HCT116 (cell line): ENCODE measurements at regions not wholly inside any gene's neighbourhood (a gene's known extent, or its start where the extent isn't known, plus 50 kb on each side); places are given as distances from the start of the nearest gene placed in this dataset.

Source experiments
- ATAC-seq: fragments of 200-7000 bp; cut with Tn5 transposase; 2 replicates; pipeline ENCODE4 v1.9.1; 2020; ENCODE audit warnings: mild to moderate bottlenecking, moderate library complexity
- BruUV-seq: library from RNA; stranded (reverse); fragments of 400-500 nt; replicated peaks from 2 replicates; lab custom pipeline; 2021; lab: Mats Ljungman, UMichigan
- CTCF ChIA-PET: fragments of 300-600 bp; sonication (Branson Sonifier 250); formaldehyde crosslinking; loops from one replicate; lab custom pipeline; 2021; ENCODE audit warnings: antibody characterized with exemption; lab: Charles Lee
- POLR2A ChIA-PET: fragments of 300-600, 350-600 bp; sonication (Branson Sonifier 250); formaldehyde crosslinking; loops from one replicate; lab custom pipeline; 2021; ENCODE audit warnings: antibody characterized with exemption; lab: Charles Lee
- RAD21 ChIA-PET, 2 experiments: fragments of 300-600 bp; sonication (Branson Sonifier 250); formaldehyde crosslinking; loops; one replicate each; lab custom pipeline; 2023; ENCODE audit warnings: low total read pairs in 2 of 2; ENCODE audit not compliant: uncharacterized antibody in 2 of 2, unreplicated experiment in 2 of 2, low non-redundant PET in 1 of 2; lab: Charles Lee
- DNase-seq: peaks from one replicate; pipeline ENCODE4 v3.0.0-alpha.2; 2010; ENCODE audit warnings: low read depth, low spot score
- H2AFZ ChIP-seq: fragments of 200-600 bp; shearing (Covaris generic), sonication (generic); 2 replicates; pipeline ENCODE4 v1.6.1; 2017; ENCODE audit warnings: low read depth, mixed run types, mixed read lengths, antibody characterized with exemption, low read length; ENCODE audit not compliant: poor library complexity, severe bottlenecking
- H3K27ac ChIP-seq: 2 replicates; pipeline ENCODE4 v1.5.1; 2012; ENCODE audit warnings: low read depth, low read length
- H3K27me3 ChIP-seq: fragments of 200-600 bp; sonication (generic); 2 replicates; pipeline ENCODE4 v1.6.1; 2016; ENCODE audit warnings: mixed run types, low read length, mixed read lengths; ENCODE audit not compliant: insufficient read depth
- H3K36me3 ChIP-seq, 2 experiments: fragments of 200-500 bp in 1 of 2; fragments of 200-600 bp in 1 of 2; sonication (Bioruptor generic) in 1 of 2; sonication (generic) in 1 of 2; 2 replicates each; pipeline versions ENCODE4 v1.5.1 to v1.6.1; 2014 to 2016; ENCODE audit warnings: low read length in 2 of 2, inconsistent platforms in 1 of 2, mixed read lengths in 1 of 2, mixed run types in 1 of 2; ENCODE audit not compliant: insufficient read depth in 2 of 2, control insufficient read depth in 1 of 2
- H3K4me1 ChIP-seq, 2 experiments: fragments of 200-600 bp in 1 of 2; sonication (generic) in 1 of 2; 2 replicates each; pipeline versions ENCODE4 v1.5.1 to v1.6.1; 2012 to 2017; ENCODE audit warnings: low read length in 2 of 2, inconsistent platforms in 1 of 2, mild to moderate bottlenecking in 1 of 2, mixed read lengths in 1 of 2, mixed run types in 1 of 2, moderate library complexity in 1 of 2; ENCODE audit not compliant: insufficient read depth in 2 of 2, control insufficient read depth in 1 of 2
- H3K4me2 ChIP-seq: fragments of 200-600 bp; sonication (generic); 2 replicates; pipeline ENCODE4 v1.6.1; 2017; ENCODE audit warnings: mixed run types, low read length, mixed read lengths
- H3K4me3 ChIP-seq, 2 experiments: fragments of 200-600 bp in 1 of 2; sonication (generic) in 1 of 2; replicated peaks in 1 of 2; 2 replicates each; pipeline ENCODE4 v1.5.1; 2011 to 2016; ENCODE audit warnings: low read length in 2 of 2, control low read depth in 1 of 2, low read depth in 1 of 2, mild to moderate bottlenecking in 1 of 2, mixed read lengths in 1 of 2, mixed run types in 1 of 2
- H3K79me2 ChIP-seq: fragments of 200-600 bp; sonication (generic); 2 replicates; pipeline ENCODE4 v1.6.1; 2017; ENCODE audit warnings: mild to moderate bottlenecking, mixed run types, low read length, moderate library complexity, mixed read lengths; ENCODE audit not compliant: insufficient read depth
- H3K9ac ChIP-seq: fragments of 200-600 bp; sonication (generic); 2 replicates; pipeline ENCODE4 v1.6.1; 2016; ENCODE audit warnings: low read length, mixed read lengths
- H3K9me2 ChIP-seq: fragments of 200-600 bp; sonication (generic), shearing (Covaris generic); 2 replicates; pipeline ENCODE4 v1.6.1; 2017; ENCODE audit warnings: mixed run types, mild to moderate bottlenecking, moderate library complexity; ENCODE audit not compliant: insufficient read depth
- H3K9me3 ChIP-seq, 2 experiments: fragments of 200-500 bp in 1 of 2; fragments of 200-600 bp in 1 of 2; sonication (Bioruptor generic) in 1 of 2; sonication (generic) in 1 of 2; 2 replicates each; pipeline ENCODE4 v1.6.1; 2014 to 2017; ENCODE audit warnings: low read length in 2 of 2, mixed read lengths in 2 of 2, inconsistent platforms in 1 of 2, low read depth in 1 of 2, mild to moderate bottlenecking in 1 of 2, mixed run types in 1 of 2, moderate library complexity in 1 of 2; ENCODE audit not compliant: control insufficient read depth in 1 of 2, insufficient read depth in 1 of 2
- H4K20me1 ChIP-seq: fragments of 200-600 bp; sonication (generic), shearing (Covaris generic); 2 replicates; pipeline ENCODE4 v1.6.1; 2017; ENCODE audit warnings: mixed run types, mild to moderate bottlenecking, moderate library complexity; ENCODE audit not compliant: insufficient read depth
- ATF3 ChIP-seq: IDR thresholded peaks from 2 replicates; pipeline ENCODE4 v1.6.1; 2012
- CBX3 ChIP-seq: IDR thresholded peaks from 2 replicates; pipeline ENCODE4 v1.6.1; 2012; ENCODE audit warnings: low read depth
- CEBPB ChIP-seq: IDR thresholded peaks from 2 replicates; pipeline ENCODE4 v1.6.1; 2012; ENCODE audit warnings: low read depth
- CTCF ChIP-seq, 3 experiments: fragments of 200-600 bp in 1 of 3; sonication (generic) in 1 of 3; IDR thresholded peaks in 2 of 3; conservative IDR thresholded peaks in 1 of 3; 2 replicates each; pipeline ENCODE4 v1.5.1; 2012 to 2017; ENCODE audit warnings: low read depth in 2 of 3, low read length in 2 of 3, antibody characterized with exemption in 1 of 3, borderline replicate concordance in 1 of 3, control low read depth in 1 of 3, mild to moderate bottlenecking in 1 of 3, mixed read lengths in 1 of 3, mixed run types in 1 of 3, moderate library complexity in 1 of 3; ENCODE audit not compliant: insufficient read depth in 1 of 3
- EGR1 ChIP-seq: IDR thresholded peaks from 2 replicates; pipeline ENCODE4 v1.6.1; 2012; ENCODE audit warnings: low read depth
- ELF1 ChIP-seq: IDR thresholded peaks from 2 replicates; pipeline ENCODE4 v1.6.1; 2012; ENCODE audit warnings: low read depth, borderline replicate concordance
- EZH2 ChIP-seq: fragments of 200-600 bp; sonication (generic); IDR thresholded peaks from 2 replicates; pipeline ENCODE4 v1.6.1; 2017; ENCODE audit warnings: antibody characterized with exemption, mixed run types
- EZH2phosphoT487 ChIP-seq: fragments of 200-600 bp; IDR thresholded peaks from 2 replicates; pipeline ENCODE4 v1.6.1; 2018; ENCODE audit warnings: antibody characterized with exemption, borderline replicate concordance
- FOSL1 ChIP-seq: IDR thresholded peaks from 2 replicates; pipeline ENCODE4 v1.6.1; 2012; ENCODE audit warnings: low read depth
- JUND ChIP-seq: IDR thresholded peaks from 2 replicates; pipeline ENCODE4 v1.6.1; 2012
- POLR2A ChIP-seq: IDR thresholded peaks from 2 replicates; pipeline ENCODE4 v1.7.0; 2011; ENCODE audit warnings: borderline replicate concordance; ENCODE audit not compliant: insufficient read depth, insufficient read length; ENCODE audit errors: extremely low read depth
- POLR2AphosphoS5 ChIP-seq: IDR thresholded peaks from 2 replicates; pipeline ENCODE4 v1.6.1; 2011; ENCODE audit warnings: mild to moderate bottlenecking, low read depth, low read length, moderate library complexity
- RAD21 ChIP-seq: IDR thresholded peaks from 2 replicates; pipeline ENCODE4 v1.6.1; 2012; ENCODE audit warnings: low read depth, mild to moderate bottlenecking
- REST ChIP-seq: IDR thresholded peaks from 2 replicates; pipeline ENCODE4 v1.6.1; 2012; ENCODE audit warnings: low read depth
- SIN3A ChIP-seq: IDR thresholded peaks from 2 replicates; pipeline ENCODE4 v1.6.1; 2012; ENCODE audit warnings: low read depth
- SP1 ChIP-seq: IDR thresholded peaks from 2 replicates; pipeline ENCODE4 v1.6.1; 2012; ENCODE audit warnings: low read depth
- SRF ChIP-seq: IDR thresholded peaks from 2 replicates; pipeline ENCODE4 v1.6.1; 2012; ENCODE audit warnings: low read depth
- YY1 ChIP-seq: IDR thresholded peaks from 2 replicates; pipeline ENCODE4 v1.6.1; 2011; ENCODE audit warnings: low read length, low read depth, moderate library complexity, mild to moderate bottlenecking; ENCODE audit not compliant: insufficient replicate concordance; ENCODE audit errors: extremely low read depth
- ZBTB33 ChIP-seq: IDR thresholded peaks from 2 replicates; pipeline ENCODE4 v1.6.1; 2011; ENCODE audit warnings: mild to moderate bottlenecking, low read length, moderate library complexity; ENCODE audit not compliant: insufficient replicate concordance; ENCODE audit errors: extremely low read depth
- ZNF274 ChIP-seq: fragments of 200-500 bp; sonication (Bioruptor generic); IDR thresholded peaks from 2 replicates; pipeline ENCODE4 v1.6.1; 2014; ENCODE audit warnings: mild to moderate bottlenecking, low read depth, low read length, inconsistent platforms
- intact Hi-C: fragments of 100-400 bp; cut with micrococcal nuclease; formaldehyde crosslinking; loops from 2 replicates; pipeline ENCODE4 v1.10.0; 2022

GRCh38 chr2:200733713-200734198, 78.0 kb upstream of the BZW1 start:
- CTCF ChIA-PET: no interaction called here
- DNase-seq (no peak), ATAC-seq (no peak)
- Histone ChIP-seq H3K9me2 (no peaks in the 10 kb centered on the region), H4K20me1 (no peaks in the 10 kb centered on the region), H3K4me3 (no peak overlapping the region), H3K79me2 (no peaks in the 10 kb centered on the region), H3K36me3 (no peaks in the 10 kb centered on the region), H3K4me2 (no peak overlapping the region), H3K9me3 (no peaks in the 10 kb centered on the region), H2AFZ (no peak overlapping the region), H3K9ac (no peak overlapping the region), H3K4me1 (peaks cover 0 to 6% of the 10 kb centered on the region in 2 experiments; a peak in 1 of 4 replicates), H3K27me3 (no peaks in the 10 kb centered on the region), H3K27ac (no peak overlapping the region)
- RAD21 ChIA-PET: no interaction called here
- POLR2A ChIA-PET: interaction anchor here (1.3 to 1.4 kb wide), 2 partner anchors 20 to 21 kb away, joined by 3 to 6 read pairs; no protein-coding TSS in a partner anchor
- no TSS peak for BruUV-seq
- TF ChIP-seq CEBPB (no peak), POLR2A (no peak), JUND (no peak), SRF (no peak), ZBTB33 (no peak), ELF1 (no peak), CTCF (IDR thresholded peaks at IDR 0.05 in 2 of 3, conservative IDR thresholded peaks at IDR 0.05 in 1 of 3; ENCODE audit: borderline replicate concordance in 1 of 3, insufficient read depth in 1 of 3, low read depth in 2 of 3, low read length in 2 of 3) (no peak), CBX3 (no peak), SP1 (no peak), ZNF274 (no peak), EZH2phosphoT487 (no peak), RAD21 (no peak), YY1 (no peak), EGR1 (no peak), EZH2 (no peak), POLR2AphosphoS5 (no peak), SIN3A (no peak), REST (no peak), FOSL1 (no peak), ATF3 (no peak)
- intact Hi-C loops: no loop called here
